A673 (cell line): ENCODE measurements at regions not wholly inside any gene's neighbourhood (a gene's known extent, or its start where the extent isn't known, plus 50 kb on each side); places are given as distances from the start of the nearest gene placed in this dataset.

Source experiments
- CTCF ChIP-seq: fragments of 300-800, 200-600 bp; sonication (generic); conservative IDR thresholded peaks from 2 replicates; pipeline ENCODE4 v1.5.1; 2017; ENCODE audit warnings: low read depth, mild to moderate bottlenecking, antibody characterized with exemption, low read length, moderate library complexity, mixed read lengths
- EZH2 ChIP-seq: fragments of 200-600 bp; sonication (generic); IDR thresholded peaks from 2 replicates; pipeline ENCODE4 v1.6.1; 2017; ENCODE audit warnings: borderline replicate concordance, low read depth, mild to moderate bottlenecking, mixed read lengths, antibody characterized with exemption, low read length; ENCODE audit not compliant: poor library complexity, severe bottlenecking

DNA sequence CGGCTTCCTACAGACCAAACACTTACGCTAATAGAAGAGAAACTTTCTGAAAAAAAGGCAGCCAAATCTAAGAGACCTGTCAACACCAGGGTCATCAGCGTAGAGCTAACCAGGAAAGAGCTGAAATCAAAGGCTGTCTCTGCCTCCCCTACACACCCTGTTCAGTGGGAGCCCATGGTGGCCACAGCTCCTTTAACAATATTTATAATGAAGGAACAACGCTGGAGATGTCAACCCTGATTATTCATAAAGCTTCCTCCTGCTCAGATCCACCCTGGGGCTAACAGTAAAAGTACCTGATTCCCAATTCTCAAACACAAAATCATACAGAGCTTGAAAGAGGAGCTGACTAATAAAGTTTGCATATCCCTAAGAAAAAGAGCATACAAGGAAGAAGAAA is 133.7 kb downstream of the ANXA2 start:
- TF ChIP-seq CTCF = no peak
- TF ChIP-seq EZH2 = no peak
